ENCODE measurements at regions not wholly inside any gene's neighbourhood (a gene's known extent, or its start where the extent isn't known, plus 50 kb on each side); places are given as distances from the start of the nearest gene placed in this dataset.

- H3K27ac ChIP-seq: no peak overlapping the region
- H3K27me3 ChIP-seq (replicated peaks in 1 of 7): peaks cover 0 to 25% (median 0%) of the 10 kb centered on the region in 7 donors
- no peaks in the 10 kb centered on the region for H3K4me1 ChIP-seq
- no peaks in the 10 kb centered on the region for H3K36me3 ChIP-seq
- no peak for TF ChIP-seq POLR2A (IDR thresholded peaks at IDR 0.05)
- TF ChIP-seq POLR2AphosphoS5 (IDR thresholded peaks at IDR 0.05): no peak
- no peak for TF ChIP-seq CTCF (IDR thresholded peaks at IDR 0.05 in 8 of 11, conservative IDR thresholded peaks at IDR 0.05 in 3 of 11)
- intact Hi-C loops (cut with DNase I; ENCODE audit: low total_unique reads): no loop called here
- H3K9me3 ChIP-seq: no peaks in the 10 kb centered on the region
- no peak for DNase-seq
- no peak overlapping the region for H3K4me3 ChIP-seq
- 23 to 32% (median 25%) methylated on average over 3 of the region's 3 CpGs for WGBS, 5 donors
These were observed 369.9 kb downstream of the SIPA1L2 start for GRCh38 chr1:232260045-232260444.

DNA sequence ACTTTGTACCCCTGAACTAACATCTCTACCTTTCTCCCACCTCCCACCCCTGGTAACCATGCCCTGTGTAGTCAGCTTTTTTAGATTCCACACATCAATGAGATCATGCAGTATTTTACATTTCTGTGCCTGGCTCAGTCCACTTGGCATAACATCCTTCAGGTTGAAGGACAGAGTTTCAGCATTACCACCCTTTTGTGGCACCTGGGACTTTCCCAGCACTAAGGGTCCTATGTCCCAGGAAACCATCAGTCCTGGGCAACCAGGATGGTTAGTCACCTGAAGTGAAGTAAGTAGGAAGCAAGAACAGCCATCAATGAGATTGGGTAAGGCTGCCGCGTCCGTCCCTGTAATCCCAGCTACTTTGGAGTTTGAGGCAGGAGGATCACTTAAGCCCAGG, 370.6 kb downstream of the SIPA1L2 start:
- WGBS, 5 donors: 89 to 97% (median 92%) methylated on average over 3 of the region's 3 CpGs
- no peak for DNase-seq

GRCh38 chr1:232252546-232253118, 377.3 kb downstream of the SIPA1L2 start:
- 43 to 62% (median 47%) methylated on average over 11 of the region's 11 CpGs for WGBS, 5 donors
- H3K4me3 ChIP-seq: no peak overlapping the region
- H3K4me1 ChIP-seq: no peaks in the 10 kb centered on the region
- intact Hi-C loops (cut with DNase I; ENCODE audit: low total_unique reads): no loop called here
- DNase-seq: no peak
- peaks cover 0 to 34% (median 0%) of the 10 kb centered on the region in 7 donors for H3K27me3 ChIP-seq (replicated peaks in 1 of 7)
- H3K36me3 ChIP-seq: no peaks in the 10 kb centered on the region
- TF ChIP-seq CTCF (IDR thresholded peaks at IDR 0.05 in 8 of 11, conservative IDR thresholded peaks at IDR 0.05 in 3 of 11) (no peak), POLR2AphosphoS5 (IDR thresholded peaks at IDR 0.05) (no peak), POLR2A (IDR thresholded peaks at IDR 0.05) (no peak)
- no peak overlapping the region for H3K27ac ChIP-seq
- H3K9me3 ChIP-seq: no peaks in the 10 kb centered on the region

More for the DNA sequence above, 370.6 kb downstream of the SIPA1L2 start:
- Histone ChIP-seq H3K27ac (no peak overlapping the region), H3K4me1 (no peaks in the 10 kb centered on the region), H3K9me3 (no peaks in the 10 kb centered on the region), H3K4me3 (no peak overlapping the region), H3K36me3 (no peaks in the 10 kb centered on the region), H3K27me3 (replicated peaks in 1 of 7) (peaks cover 0 to 25% (median 0%) of the 10 kb centered on the region in 7 donors)
- no peak for TF ChIP-seq POLR2A (IDR thresholded peaks at IDR 0.05)
- TF ChIP-seq POLR2AphosphoS5 (IDR thresholded peaks at IDR 0.05): no peak
- no peak for TF ChIP-seq CTCF (IDR thresholded peaks at IDR 0.05 in 8 of 11, conservative IDR thresholded peaks at IDR 0.05 in 3 of 11)
- intact Hi-C loops (cut with DNase I; ENCODE audit: low total_unique reads): no loop called here

DNA sequence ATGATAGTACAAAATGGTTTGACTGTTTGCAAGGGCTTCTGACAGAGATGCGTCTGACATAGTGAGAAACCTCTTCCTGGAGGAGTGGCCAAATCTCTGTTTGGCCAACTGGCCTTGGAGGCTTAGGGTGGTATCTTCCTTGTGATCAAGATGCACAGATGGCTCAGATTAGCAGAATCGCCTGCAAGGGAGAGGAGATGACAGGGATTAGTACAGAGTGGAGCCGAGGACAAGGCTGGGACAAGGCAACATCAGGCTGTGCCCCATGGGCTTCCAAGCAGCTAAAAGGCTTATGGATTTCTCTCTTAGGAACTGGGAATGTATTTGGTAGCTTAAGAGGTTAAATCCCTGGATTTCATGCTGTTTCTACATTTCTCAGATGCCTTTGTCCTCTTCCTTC, 379.1 kb downstream of the SIPA1L2 start:
- no peak overlapping the region for H3K4me3 ChIP-seq
- peaks cover 0 to 35% (median 0%) of the 10 kb centered on the region in 7 donors for H3K27me3 ChIP-seq (replicated peaks in 1 of 7)
- no peaks in the 10 kb centered on the region for H3K4me1 ChIP-seq
- no peaks in the 10 kb centered on the region for H3K9me3 ChIP-seq
- TF ChIP-seq CTCF (IDR thresholded peaks at IDR 0.05 in 8 of 11, conservative IDR thresholded peaks at IDR 0.05 in 3 of 11) (no peak), POLR2A (IDR thresholded peaks at IDR 0.05) (no peak), POLR2AphosphoS5 (IDR thresholded peaks at IDR 0.05) (no peak)
- H3K36me3 ChIP-seq: no peaks in the 10 kb centered on the region
- DNase-seq: no peak
- 64 to 85% (median 75%) methylated on average over 3 of the region's 3 CpGs for WGBS, 5 donors
- no peak overlapping the region for H3K27ac ChIP-seq
- intact Hi-C loops (cut with DNase I; ENCODE audit: low total_unique reads): no loop called here
